ENCODE measurements at regions not wholly inside any gene's neighbourhood (a gene's known extent, or its start where the extent isn't known, plus 50 kb on each side); places are given as distances from the start of the nearest gene placed in this dataset.

GRCh38 chr20:19025430-19026120, 186.9 kb upstream of the SLC24A3 start:
- no peak for TF ChIP-seq CTCF (IDR thresholded peaks at IDR 0.05 in 8 of 11, conservative IDR thresholded peaks at IDR 0.05 in 3 of 11)
- TF ChIP-seq POLR2AphosphoS5 (IDR thresholded peaks at IDR 0.05): no peak
- TF ChIP-seq POLR2A (IDR thresholded peaks at IDR 0.05): no peak
